Smooth muscle cell (in vitro differentiated cells): ENCODE measurements at regions not wholly inside any gene's neighbourhood (a gene's known extent, or its start where the extent isn't known, plus 50 kb on each side); places are given as distances from the start of the nearest gene placed in this dataset.

Experiments used
- DNase-seq: peaks from one replicate; lab custom pipeline; 2025; ENCODE audit not compliant: unreplicated experiment; lab: John Stamatoyannopoulos, UW
- H2AFZ ChIP-seq: fragments of 200-600 bp; sonication (generic); 2 replicates; pipeline ENCODE4 v1.6.0; 2016; ENCODE audit warnings: antibody characterized with exemption, low read depth, mild to moderate bottlenecking
- H3F3A ChIP-seq: fragments of 200-600 bp; sonication (generic); 2 replicates; pipeline ENCODE4 v1.6.0; 2017; ENCODE audit warnings: antibody characterized with exemption, low read depth
- H3K27ac ChIP-seq: fragments of 200-600 bp; sonication (generic); 2 replicates; pipeline ENCODE4 v1.5.1; 2016; ENCODE audit warnings: low read depth, mild to moderate bottlenecking
- H3K27me3 ChIP-seq: fragments of 200-600 bp; sonication (generic); 2 replicates; pipeline ENCODE4 v1.6.1; 2016; ENCODE audit warnings: low read depth, mild to moderate bottlenecking
- H3K36me3 ChIP-seq: fragments of 200-600 bp; sonication (generic); 2 replicates; pipeline ENCODE4 v1.5.1; 2016; ENCODE audit warnings: low read depth
- H3K4me1 ChIP-seq: fragments of 200-600 bp; sonication (generic); 2 replicates; pipeline ENCODE4 v1.5.1; 2016; ENCODE audit warnings: low read depth
- H3K4me2 ChIP-seq: fragments of 200-600 bp; sonication (generic); 2 replicates; pipeline ENCODE4 v1.6.0; 2016; ENCODE audit warnings: mild to moderate bottlenecking
- H3K4me3 ChIP-seq: fragments of 200-600 bp; sonication (generic); 2 replicates; pipeline ENCODE4 v1.5.1; 2016; ENCODE audit warnings: mild to moderate bottlenecking
- H3K79me2 ChIP-seq: fragments of 200-600 bp; sonication (generic); 2 replicates; pipeline ENCODE4 v1.6.0; 2016; ENCODE audit warnings: low read depth, mild to moderate bottlenecking
- H3K9ac ChIP-seq: fragments of 200-600 bp; sonication (generic); 2 replicates; pipeline ENCODE4 v1.6.0; 2016; ENCODE audit warnings: low read depth
- H3K9me3 ChIP-seq: fragments of 200-600 bp; sonication (generic); replicated peaks from 2 replicates; pipeline ENCODE4 v1.5.1; 2016; ENCODE audit warnings: low read depth
- H4K20me1 ChIP-seq: fragments of 200-600 bp; sonication (generic); 2 replicates; pipeline ENCODE4 v1.6.0; 2016; ENCODE audit warnings: low read depth
- CTCF ChIP-seq: fragments of 200-600 bp; sonication (generic); IDR thresholded peaks from 2 replicates; pipeline ENCODE4 v1.5.1; 2017; ENCODE audit warnings: borderline replicate concordance, mild to moderate bottlenecking, antibody characterized with exemption; ENCODE audit not compliant: insufficient read depth, poor library complexity, severe bottlenecking
- WGBS: methylation state at CpG from one replicate; pipeline ENCODE4 v1.1.7; 2016; ENCODE audit warnings: low lambda C conversion rate; 5-methylcytosine and 5-hydroxymethylcytosine counted together

GRCh38 chr2:151042964-151043363 is 218.7 kb downstream of the RBM43 start:
- Histone ChIP-seq H3K9me3 (no peaks in the 10 kb centered on the region), H3K4me2 (no peak overlapping the region), H3K79me2 (no peaks in the 10 kb centered on the region), H3K4me3 (no peak overlapping the region), H4K20me1 (no peaks in the 10 kb centered on the region), H3K27me3 (no peaks in the 10 kb centered on the region), H3K27ac (peak overlapping the region; percentile 69), H2AFZ (no peak overlapping the region), H3K36me3 (no peaks in the 10 kb centered on the region), H3K9ac (no peak overlapping the region), H3F3A (no peaks in the 10 kb centered on the region), H3K4me1 (no peaks in the 10 kb centered on the region)
- TF ChIP-seq CTCF = no peak
- WGBS = 80% methylated on average over 2 of the region's 2 CpGs
- DNase-seq = no peak

- no peak for DNase-seq
- H3K9me3 ChIP-seq = no peaks in the 10 kb centered on the region
Observed at GRCh38 chr2:151040039-151040438, 221.6 kb downstream of the RBM43 start.

GRCh38 chr2:151038516-151038915 is 223.1 kb downstream of the RBM43 start:
- no peak for DNase-seq
- Histone ChIP-seq H4K20me1 (no peaks in the 10 kb centered on the region), H3K27ac (no peak overlapping the region), H3K4me2 (no peak overlapping the region), H3K79me2 (no peaks in the 10 kb centered on the region), H3K9ac (no peak overlapping the region), H3K4me3 (no peak overlapping the region), H3K27me3 (no peaks in the 10 kb centered on the region), H3F3A (no peaks in the 10 kb centered on the region), H3K9me3 (no peaks in the 10 kb centered on the region), H2AFZ (no peak overlapping the region), H3K4me1 (no peaks in the 10 kb centered on the region), H3K36me3 (no peaks in the 10 kb centered on the region)
- 86% methylated on average over 6 of the region's 6 CpGs for WGBS
- TF ChIP-seq CTCF = no peak

More at GRCh38 chr2:151040039-151040438, 221.6 kb downstream of the RBM43 start:
- 100% methylated on average over 3 of the region's 3 CpGs for WGBS
- Histone ChIP-seq H3K27me3 (no peaks in the 10 kb centered on the region), H3K4me2 (no peak overlapping the region), H3K4me1 (no peaks in the 10 kb centered on the region), H3K4me3 (no peak overlapping the region), H3F3A (no peaks in the 10 kb centered on the region), H3K9ac (no peak overlapping the region), H2AFZ (no peak overlapping the region), H3K27ac (no peak overlapping the region), H3K79me2 (no peaks in the 10 kb centered on the region), H3K36me3 (no peaks in the 10 kb centered on the region), H4K20me1 (no peaks in the 10 kb centered on the region)
- TF ChIP-seq CTCF = no peak

GRCh38 chr2:151037434-151037833 is 224.2 kb downstream of the RBM43 start:
- DNase-seq = no peak
- no peak overlapping the region for H3K9ac ChIP-seq
- no peak overlapping the region for H3K4me2 ChIP-seq
- H3F3A ChIP-seq = no peaks in the 10 kb centered on the region
- no peaks in the 10 kb centered on the region for H3K27me3 ChIP-seq
- H3K4me3 ChIP-seq = no peak overlapping the region
- 78% methylated on average over 4 of the region's 4 CpGs for WGBS
- H3K36me3 ChIP-seq = no peaks in the 10 kb centered on the region
- H3K27ac ChIP-seq = no peak overlapping the region
- H3K9me3 ChIP-seq = no peaks in the 10 kb centered on the region
- TF ChIP-seq CTCF = no peak
- H4K20me1 ChIP-seq = no peaks in the 10 kb centered on the region
- H3K79me2 ChIP-seq = no peaks in the 10 kb centered on the region
- no peak overlapping the region for H2AFZ ChIP-seq
- no peaks in the 10 kb centered on the region for H3K4me1 ChIP-seq
